B cell (primary cell): ENCODE measurements at regions not wholly inside any gene's neighbourhood (a gene's known extent, or its start where the extent isn't known, plus 50 kb on each side); places are given as distances from the start of the nearest gene placed in this dataset.

Experiments used
- ATAC-seq: fragments of 200-7000 bp; cut with Tn5 transposase; one replicate; pipeline ENCODE4 v1.10.0; 2021; ENCODE audit warnings: low read depth, mild to moderate bottlenecking, moderate number of reproducible peaks, moderate library complexity
- CTCF ChIA-PET: fragments of 350-600 bp; sonication (Branson Sonifier 250); formaldehyde crosslinking; loops from one replicate; lab custom pipeline; 2021; ENCODE audit warnings: antibody characterized with exemption, inconsistent platforms; lab: Charles Lee
- POLR2A ChIA-PET: fragments of 350-600 bp; sonication (Branson Sonifier 250); formaldehyde crosslinking; loops from one replicate; lab custom pipeline; 2021; ENCODE audit warnings: antibody characterized with exemption; lab: Charles Lee
- DNase-seq: peaks from one replicate; pipeline ENCODE4 v3.0.0; 2013
- H2AFZ ChIP-seq: 2 replicates; pipeline ENCODE4 v1.6.1; 2012; ENCODE audit warnings: mild to moderate bottlenecking, low read depth, low read length; ENCODE audit not compliant: insufficient read depth, poor library complexity, severe bottlenecking
- H3K27ac ChIP-seq, 2 donors: 1 replicate in 1 of 2; 2 replicates in 1 of 2; pipeline ENCODE4 v1.5.1; 2012 to 2013; ENCODE audit warnings: low read length in 2 of 2, mild to moderate bottlenecking in 2 of 2, moderate library complexity in 1 of 2
- H3K27me3 ChIP-seq, 4 experiments: fragments of 200-600 bp in 1 of 4; sonication (generic) in 1 of 4; replicated peaks in 1 of 4; 1 replicate in 2 of 4; 2 replicates in 2 of 4; pipeline versions ENCODE4 v1.6.1 to v1.7.0; 2013 to 2016; ENCODE audit warnings: low read length in 3 of 4, mild to moderate bottlenecking in 2 of 4, mixed read lengths in 1 of 4, moderate library complexity in 1 of 4; ENCODE audit not compliant: insufficient read depth in 4 of 4, control insufficient read depth in 3 of 4; ENCODE audit errors: control extremely low read depth in 1 of 4
- H3K36me3 ChIP-seq, 2 experiments: replicated peaks in 1 of 2; 1 replicate in 1 of 2; 2 replicates in 1 of 2; pipeline versions ENCODE4 v1.6.1 to v1.7.1; 2013; ENCODE audit warnings: low read length in 1 of 2; ENCODE audit not compliant: insufficient read depth in 2 of 2, control insufficient read depth in 1 of 2; ENCODE audit errors: control extremely low read depth in 1 of 2, extremely low read depth in 1 of 2
- H3K4me1 ChIP-seq, 2 donors: fragments of 200-600 bp in 1 of 2; sonication (generic) in 1 of 2; 1 replicate in 1 of 2; 2 replicates in 1 of 2; pipeline versions ENCODE4 v1.5.1 to v1.6.1; 2013 to 2017; ENCODE audit warnings: low read length in 2 of 2; ENCODE audit not compliant: control insufficient read depth in 2 of 2, insufficient read depth in 2 of 2
- H3K4me2 ChIP-seq: replicated peaks from 2 replicates; pipeline ENCODE3; 2012; ENCODE audit warnings: mild to moderate bottlenecking, low read depth, low read length; ENCODE audit not compliant: poor library complexity, severe bottlenecking
- H3K4me3 ChIP-seq, 5 experiments: fragments of 200-600 bp in 1 of 5; sonication (generic) in 1 of 5; 1 replicate in 3 of 5; 2 replicates in 2 of 5; pipeline versions ENCODE4 v1.5.1 to v1.7.0; 2011 to 2016; ENCODE audit warnings: low read length in 4 of 5, mild to moderate bottlenecking in 4 of 5, low read depth in 2 of 5, control low read depth in 1 of 5, moderate library complexity in 1 of 5; ENCODE audit not compliant: insufficient read depth in 1 of 5; ENCODE audit errors: control extremely low read depth in 1 of 5, extremely low read depth in 1 of 5
- H3K79me2 ChIP-seq: fragments of 200-600 bp; sonication (generic); one replicate; pipeline ENCODE4 v1.6.0; 2016; ENCODE audit warnings: low read length; ENCODE audit not compliant: control insufficient read depth, insufficient read depth
- H3K9ac ChIP-seq: fragments of 200-600 bp; sonication (generic); 2 replicates; pipeline ENCODE4 v1.6.1; 2017; ENCODE audit warnings: mild to moderate bottlenecking, low read length, moderate library complexity
- H3K9me3 ChIP-seq, 3 donors: one replicate each; pipeline versions ENCODE4 v1.6.1 to v1.7.1; 2013; ENCODE audit warnings: low read length in 2 of 3; ENCODE audit not compliant: control insufficient read depth in 2 of 3, insufficient read depth in 1 of 3; ENCODE audit errors: control extremely low read depth in 1 of 3
- H4K20me1 ChIP-seq: 2 replicates; pipeline ENCODE4 v1.6.0; 2012; ENCODE audit warnings: mild to moderate bottlenecking, low read length; ENCODE audit not compliant: insufficient read depth, control insufficient read depth, poor library complexity, severe bottlenecking
- H3K27ac Mint-ChIP-seq: one replicate; pipeline ENCODE4 v1.8.0; 2021; ENCODE audit warnings: mixed read lengths
- H3K27me3 Mint-ChIP-seq: one replicate; pipeline ENCODE4 v1.8.0; 2021; ENCODE audit warnings: mixed read lengths
- H3K4me1 Mint-ChIP-seq: one replicate; pipeline ENCODE4 v1.8.0; 2021; ENCODE audit warnings: mixed read lengths
- H3K4me3 Mint-ChIP-seq: one replicate; pipeline ENCODE4 v1.8.0; 2021; ENCODE audit warnings: mixed read lengths
- H3K9me3 Mint-ChIP-seq: one replicate; pipeline ENCODE4 v1.8.0; 2022; ENCODE audit warnings: mixed read lengths; ENCODE audit not compliant: insufficient read depth
- EZH2 ChIP-seq: IDR thresholded peaks from 2 replicates; pipeline ENCODE4 v1.6.1; 2012; ENCODE audit warnings: borderline replicate concordance, low read depth, mild to moderate bottlenecking, moderate library complexity, low read length; ENCODE audit not compliant: insufficient read depth, poor library complexity, severe bottlenecking
- WGBS: methylation state at CpG from one replicate; pipeline ENCODE4 v1.1.5; 2013; ENCODE audit warnings: missing lambda C conversion rate; ENCODE audit not compliant: insufficient coverage; 5-methylcytosine and 5-hydroxymethylcytosine counted together
- intact Hi-C: fragments of 100-400 bp; cut with micrococcal nuclease; formaldehyde crosslinking; loops from one replicate; pipeline ENCODE4 v1.10.0; 2022
- TF ChIP-seq, protein P1 (sequence below): fragments of 200-600 bp; IDR thresholded peaks from one replicate; pipeline ENCODE4 v1.8.0; 2022; ENCODE audit warnings: antibody characterized with exemption, mild to moderate bottlenecking

DNA sequence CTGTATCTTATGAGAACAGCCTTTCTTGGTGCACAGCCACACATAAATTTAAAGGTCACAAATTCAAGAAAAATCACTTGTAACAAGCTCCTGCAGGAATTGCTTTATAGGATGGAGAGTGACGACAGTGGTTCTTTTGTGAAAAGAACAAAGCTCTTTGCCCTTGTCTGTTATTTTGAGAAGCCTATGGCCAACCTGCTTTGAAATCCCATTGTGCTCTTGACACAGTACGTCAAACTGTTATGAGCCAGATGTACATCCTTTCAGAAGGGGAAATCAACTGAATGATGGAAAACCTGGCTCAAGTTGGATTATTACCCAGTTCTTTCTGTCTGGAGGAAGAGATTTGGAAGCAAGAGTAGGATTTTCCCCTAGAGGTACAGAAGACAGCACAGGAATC lies 1454.2 kb downstream of the ARAP2 start:
- 94% methylated on average over 2 of the region's 2 CpGs for WGBS
- Mint-ChIP-seq H3K27me3 (no peaks in the 10 kb centered on the region), H3K9me3 (peaks cover 4% of the 10 kb centered on the region), H3K27ac (no peak overlapping the region), H3K4me1 (no peaks in the 10 kb centered on the region), H3K4me3 (no peak overlapping the region)
- intact Hi-C loops, result no loop called here
- DNase-seq (no peak), ATAC-seq (no peak)
- Histone ChIP-seq H4K20me1 (no peaks in the 10 kb centered on the region), H3K27me3 (no peaks in the 10 kb centered on the region), H3K4me3 (no peak overlapping the region), H3K36me3 (no peaks in the 10 kb centered on the region), H3K79me2 (no peaks in the 10 kb centered on the region), H3K4me2 (no peak overlapping the region), H3K9ac (no peak overlapping the region), H3K27ac (no peak overlapping the region), H3K9me3 (no peaks in the 10 kb centered on the region), H3K4me1 (no peaks in the 10 kb centered on the region), H2AFZ (no peak overlapping the region)
- ChIA-PET POLR2A (no interaction called here), CTCF (no interaction called here)
- no peak for TF ChIP-seq EZH2
- TF ChIP-seq, protein P1, sequence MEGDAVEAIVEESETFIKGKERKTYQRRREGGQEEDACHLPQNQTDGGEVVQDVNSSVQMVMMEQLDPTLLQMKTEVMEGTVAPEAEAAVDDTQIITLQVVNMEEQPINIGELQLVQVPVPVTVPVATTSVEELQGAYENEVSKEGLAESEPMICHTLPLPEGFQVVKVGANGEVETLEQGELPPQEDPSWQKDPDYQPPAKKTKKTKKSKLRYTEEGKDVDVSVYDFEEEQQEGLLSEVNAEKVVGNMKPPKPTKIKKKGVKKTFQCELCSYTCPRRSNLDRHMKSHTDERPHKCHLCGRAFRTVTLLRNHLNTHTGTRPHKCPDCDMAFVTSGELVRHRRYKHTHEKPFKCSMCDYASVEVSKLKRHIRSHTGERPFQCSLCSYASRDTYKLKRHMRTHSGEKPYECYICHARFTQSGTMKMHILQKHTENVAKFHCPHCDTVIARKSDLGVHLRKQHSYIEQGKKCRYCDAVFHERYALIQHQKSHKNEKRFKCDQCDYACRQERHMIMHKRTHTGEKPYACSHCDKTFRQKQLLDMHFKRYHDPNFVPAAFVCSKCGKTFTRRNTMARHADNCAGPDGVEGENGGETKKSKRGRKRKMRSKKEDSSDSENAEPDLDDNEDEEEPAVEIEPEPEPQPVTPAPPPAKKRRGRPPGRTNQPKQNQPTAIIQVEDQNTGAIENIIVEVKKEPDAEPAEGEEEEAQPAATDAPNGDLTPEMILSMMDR, result no peak

DNA sequence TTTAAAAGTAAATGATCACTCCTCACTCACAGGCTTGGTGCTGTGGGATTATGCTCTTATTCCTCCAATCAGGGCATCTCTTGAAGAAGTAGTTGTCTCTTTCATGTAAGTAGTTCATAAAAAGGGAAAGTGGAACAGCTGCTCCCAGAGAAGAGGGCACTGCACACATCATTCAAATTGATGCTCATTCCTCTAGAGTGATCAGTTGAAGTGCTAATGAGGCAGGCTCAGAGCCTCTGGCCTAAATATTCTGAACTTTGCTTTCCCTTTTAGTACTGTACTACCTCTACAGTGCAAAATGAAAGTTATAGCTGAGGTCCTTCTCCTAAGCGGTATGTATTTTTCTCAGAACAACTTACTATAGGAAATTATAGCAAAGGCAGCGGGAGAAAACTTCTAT lies 1453.1 kb downstream of the ARAP2 start:
- no peaks in the 10 kb centered on the region for H3K36me3 ChIP-seq
- no peak overlapping the region for H3K9ac ChIP-seq
- H3K4me1 ChIP-seq, result no peaks in the 10 kb centered on the region
- H3K4me2 ChIP-seq, result no peak overlapping the region
- Mint-ChIP-seq H3K4me3 (no peak overlapping the region), H3K9me3 (peaks cover 4% of the 10 kb centered on the region), H3K27ac (no peak overlapping the region), H3K4me1 (no peaks in the 10 kb centered on the region), H3K27me3 (no peaks in the 10 kb centered on the region)
- H3K27me3 ChIP-seq, result no peaks in the 10 kb centered on the region
- no peak for TF ChIP-seq EZH2
- TF ChIP-seq, protein P1, result no peak
- no peaks in the 10 kb centered on the region for H3K9me3 ChIP-seq
- no peaks in the 10 kb centered on the region for H4K20me1 ChIP-seq
- no peak overlapping the region for H2AFZ ChIP-seq
- H3K79me2 ChIP-seq, result no peaks in the 10 kb centered on the region
- ATAC-seq (no peak), DNase-seq (no peak)
- ChIA-PET POLR2A (no interaction called here), CTCF (no interaction called here)
- intact Hi-C loops, result no loop called here
- WGBS, result no CpG with 5 or more reads among the region's 2 CpGs
- no peak overlapping the region for H3K4me3 ChIP-seq
- no peak overlapping the region for H3K27ac ChIP-seq
